GM21528 (cell line): ENCODE measurements at regions not wholly inside any gene's neighbourhood (a gene's known extent, or its start where the extent isn't known, plus 50 kb on each side); places are given as distances from the start of the nearest gene placed in this dataset.
"Not testable (repeated sequence)": the region's sequence is repeated elsewhere in the genome, so short reads cannot be mapped to it uniquely, and the experiment has no call there.

Experiments used
- ATAC-seq: cut with Tn5 transposase; IDR thresholded peaks from one replicate; pipeline ENCODE4 v1.9.1; 2021; ENCODE audit warnings: mild to moderate bottlenecking, moderate library complexity; ENCODE audit not compliant: unreplicated experiment, low FRiP score

GRCh38 chr4:127249066-127249766 is 383.5 kb upstream of the INTU start:
- ATAC-seq = no peak

GRCh38 chr4:127249767-127250108 is 383.0 kb upstream of the INTU start:
- no peak for ATAC-seq

GRCh38 chr4:127250577-127250976 is 382.2 kb upstream of the INTU start:
- ATAC-seq = no peak

- ATAC-seq = peak; percentile 72
These were observed 381.3 kb upstream of the INTU start for GRCh38 chr4:127251423-127251822.

- no peak for ATAC-seq
These were observed 376.3 kb upstream of the INTU start for GRCh38 chr4:127256500-127256899.

- ATAC-seq = no peak
These were observed 371.3 kb upstream of the INTU start for GRCh38 chr4:127261476-127261875.

GRCh38 chr4:127268367-127268766 is 364.4 kb upstream of the INTU start:
- ATAC-seq = no peak

- not testable (repeated sequence) for ATAC-seq
These were observed 355.7 kb upstream of the INTU start for GRCh38 chr4:127277023-127277422.

- ATAC-seq = no peak
These were observed 348.5 kb upstream of the INTU start for GRCh38 chr4:127284236-127284635.

- no peak for ATAC-seq
These were observed 341.4 kb upstream of the INTU start for GRCh38 chr4:127291316-127291715.

- no peak for ATAC-seq
These were observed 339.3 kb upstream of the INTU start for GRCh38 chr4:127293496-127293895.

- no peak for ATAC-seq
These were observed 328.4 kb upstream of the INTU start for GRCh38 chr4:127304356-127304755.

GRCh38 chr4:127307996-127308395 is 324.8 kb upstream of the INTU start:
- ATAC-seq = no peak

GRCh38 chr4:127309369-127310102 is 323.2 kb upstream of the INTU start:
- ATAC-seq = no peak

GRCh38 chr4:127311371-127311770 is 321.4 kb upstream of the INTU start:
- no peak for ATAC-seq

GRCh38 chr4:127311924-127312323 is 320.8 kb upstream of the INTU start:
- ATAC-seq = no peak

- ATAC-seq = no peak
These were observed 319.0 kb upstream of the INTU start for GRCh38 chr4:127313767-127314166.

- ATAC-seq = no peak
These were observed 305.3 kb upstream of the INTU start for GRCh38 chr4:127327491-127327890.

- ATAC-seq = no peak
These were observed 297.6 kb upstream of the INTU start for GRCh38 chr4:127335073-127335620.

- no peak for ATAC-seq
These were observed 297.0 kb upstream of the INTU start for GRCh38 chr4:127335732-127336131.

- not testable (repeated sequence) for ATAC-seq
These were observed 289.6 kb upstream of the INTU start for GRCh38 chr4:127343123-127343522.

- no peak for ATAC-seq
These were observed 288.7 kb upstream of the INTU start for GRCh38 chr4:127344071-127344470.
